Smooth muscle cell (in vitro differentiated cells): ENCODE measurements at regions not wholly inside any gene's neighbourhood (a gene's known extent, or its start where the extent isn't known, plus 50 kb on each side); places are given as distances from the start of the nearest gene placed in this dataset.

Experiments
- DNase-seq: peaks from one replicate; lab custom pipeline; 2025; ENCODE audit not compliant: unreplicated experiment; lab: John Stamatoyannopoulos, UW
- H2AFZ ChIP-seq: fragments of 200-600 bp; sonication (generic); 2 replicates; pipeline ENCODE4 v1.6.0; 2016; ENCODE audit warnings: antibody characterized with exemption, low read depth, mild to moderate bottlenecking
- H3F3A ChIP-seq: fragments of 200-600 bp; sonication (generic); 2 replicates; pipeline ENCODE4 v1.6.0; 2017; ENCODE audit warnings: antibody characterized with exemption, low read depth
- H3K27ac ChIP-seq: fragments of 200-600 bp; sonication (generic); 2 replicates; pipeline ENCODE4 v1.5.1; 2016; ENCODE audit warnings: low read depth, mild to moderate bottlenecking
- H3K27me3 ChIP-seq: fragments of 200-600 bp; sonication (generic); 2 replicates; pipeline ENCODE4 v1.6.1; 2016; ENCODE audit warnings: low read depth, mild to moderate bottlenecking
- H3K36me3 ChIP-seq: fragments of 200-600 bp; sonication (generic); 2 replicates; pipeline ENCODE4 v1.5.1; 2016; ENCODE audit warnings: low read depth
- H3K4me1 ChIP-seq: fragments of 200-600 bp; sonication (generic); 2 replicates; pipeline ENCODE4 v1.5.1; 2016; ENCODE audit warnings: low read depth
- H3K4me2 ChIP-seq: fragments of 200-600 bp; sonication (generic); 2 replicates; pipeline ENCODE4 v1.6.0; 2016; ENCODE audit warnings: mild to moderate bottlenecking
- H3K4me3 ChIP-seq: fragments of 200-600 bp; sonication (generic); 2 replicates; pipeline ENCODE4 v1.5.1; 2016; ENCODE audit warnings: mild to moderate bottlenecking
- H3K79me2 ChIP-seq: fragments of 200-600 bp; sonication (generic); 2 replicates; pipeline ENCODE4 v1.6.0; 2016; ENCODE audit warnings: low read depth, mild to moderate bottlenecking
- H3K9ac ChIP-seq: fragments of 200-600 bp; sonication (generic); 2 replicates; pipeline ENCODE4 v1.6.0; 2016; ENCODE audit warnings: low read depth
- H3K9me3 ChIP-seq: fragments of 200-600 bp; sonication (generic); replicated peaks from 2 replicates; pipeline ENCODE4 v1.5.1; 2016; ENCODE audit warnings: low read depth
- H4K20me1 ChIP-seq: fragments of 200-600 bp; sonication (generic); 2 replicates; pipeline ENCODE4 v1.6.0; 2016; ENCODE audit warnings: low read depth
- CTCF ChIP-seq: fragments of 200-600 bp; sonication (generic); IDR thresholded peaks from 2 replicates; pipeline ENCODE4 v1.5.1; 2017; ENCODE audit warnings: borderline replicate concordance, mild to moderate bottlenecking, antibody characterized with exemption; ENCODE audit not compliant: insufficient read depth, poor library complexity, severe bottlenecking
- whole genome bisulfite sequencing: methylation state at CpG from one replicate; pipeline ENCODE4 v1.1.7; 2016; ENCODE audit warnings: low lambda C conversion rate; 5-methylcytosine and 5-hydroxymethylcytosine counted together

GRCh38 chr3:81199587-81199986, 561.9 kb downstream of the GBE1 start:
- H3K27me3 ChIP-seq = no peaks in the 10 kb centered on the region
- H3K9ac ChIP-seq = no peak overlapping the region
- H2AFZ ChIP-seq = no peak overlapping the region
- WGBS = 56% methylated on average over 4 of the region's 4 CpGs
- H4K20me1 ChIP-seq = no peaks in the 10 kb centered on the region
- no peak overlapping the region for H3K27ac ChIP-seq
- no peak overlapping the region for H3K4me3 ChIP-seq
- H3K4me2 ChIP-seq = no peak overlapping the region
- no peaks in the 10 kb centered on the region for H3K79me2 ChIP-seq
- no peaks in the 10 kb centered on the region for H3K4me1 ChIP-seq
- H3F3A ChIP-seq = no peaks in the 10 kb centered on the region
- H3K9me3 ChIP-seq = no peaks in the 10 kb centered on the region
- no peak for DNase-seq
- H3K36me3 ChIP-seq = no peaks in the 10 kb centered on the region
- TF ChIP-seq CTCF = no peak

GRCh38 chr3:81198756-81199155, 562.7 kb downstream of the GBE1 start:
- 74% methylated on average over 5 of the region's 5 CpGs for WGBS
- Histone ChIP-seq H3K27me3 (no peaks in the 10 kb centered on the region), H3K4me2 (no peak overlapping the region), H3K36me3 (no peaks in the 10 kb centered on the region), H2AFZ (no peak overlapping the region), H3K4me3 (no peak overlapping the region), H4K20me1 (no peaks in the 10 kb centered on the region), H3K79me2 (no peaks in the 10 kb centered on the region), H3K9me3 (no peaks in the 10 kb centered on the region), H3K4me1 (no peaks in the 10 kb centered on the region), H3K9ac (no peak overlapping the region), H3K27ac (no peak overlapping the region), H3F3A (no peaks in the 10 kb centered on the region)
- DNase-seq = no peak
- TF ChIP-seq CTCF = no peak

DNA sequence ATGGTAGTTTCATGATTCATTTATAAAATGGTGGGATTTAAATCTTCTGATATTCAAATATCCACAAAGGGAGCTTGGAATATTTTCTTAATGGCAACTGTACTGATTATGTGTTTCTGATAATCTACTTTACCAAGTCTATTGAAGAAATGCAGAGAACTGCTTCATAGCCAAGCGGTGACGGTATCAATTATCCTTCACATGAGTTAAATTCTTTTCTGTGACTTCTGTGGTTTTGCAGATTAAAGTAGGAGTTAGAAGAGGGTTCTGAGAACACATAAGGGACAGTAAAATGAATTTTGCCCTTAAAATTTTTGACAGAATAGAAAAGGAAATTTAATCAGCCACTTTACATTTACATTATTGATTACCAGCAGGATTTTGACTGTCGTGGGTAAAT, 563.2 kb downstream of the GBE1 start:
- H3K79me2 ChIP-seq = no peaks in the 10 kb centered on the region
- WGBS = 76% methylated on average over 3 of the region's 3 CpGs
- no peak overlapping the region for H2AFZ ChIP-seq
- H3F3A ChIP-seq = no peaks in the 10 kb centered on the region
- H4K20me1 ChIP-seq = no peaks in the 10 kb centered on the region
- H3K4me2 ChIP-seq = no peak overlapping the region
- DNase-seq = no peak
- no peaks in the 10 kb centered on the region for H3K36me3 ChIP-seq
- H3K4me1 ChIP-seq = no peaks in the 10 kb centered on the region
- H3K27ac ChIP-seq = no peak overlapping the region
- H3K9me3 ChIP-seq = no peaks in the 10 kb centered on the region
- no peak for TF ChIP-seq CTCF
- H3K4me3 ChIP-seq = no peak overlapping the region
- no peaks in the 10 kb centered on the region for H3K27me3 ChIP-seq
- H3K9ac ChIP-seq = no peak overlapping the region

GRCh38 chr3:81197386-81197785, 564.1 kb downstream of the GBE1 start:
- 82% methylated on average over 3 of the region's 3 CpGs for WGBS
- no peaks in the 10 kb centered on the region for H3K27me3 ChIP-seq
- DNase-seq = no peak
- H3K4me3 ChIP-seq = no peak overlapping the region
- H3K79me2 ChIP-seq = no peaks in the 10 kb centered on the region
- no peak for TF ChIP-seq CTCF
- H3K9ac ChIP-seq = no peak overlapping the region
- H3K4me2 ChIP-seq = no peak overlapping the region
- no peaks in the 10 kb centered on the region for H3K4me1 ChIP-seq
- H2AFZ ChIP-seq = no peak overlapping the region
- no peaks in the 10 kb centered on the region for H4K20me1 ChIP-seq
- H3F3A ChIP-seq = no peaks in the 10 kb centered on the region
- H3K27ac ChIP-seq = no peak overlapping the region
- H3K9me3 ChIP-seq = no peaks in the 10 kb centered on the region
- no peaks in the 10 kb centered on the region for H3K36me3 ChIP-seq
